ENCODE measurements at regions not wholly inside any gene's neighbourhood (a gene's known extent, or its start where the extent isn't known, plus 50 kb on each side); places are given as distances from the start of the nearest gene placed in this dataset.

- TF ChIP-seq CTCF (IDR thresholded peaks at IDR 0.05) (no peak), ZFX (IDR thresholded peaks at IDR 0.05; ENCODE audit: borderline replicate concordance) (no peak)
Observed at GRCh38 chr7:98556288-98556687, 60.8 kb upstream of the NPTX2 start.

All from 22Rv1 (cell line).